ENCODE measurements at regions not wholly inside any gene's neighbourhood (a gene's known extent, or its start where the extent isn't known, plus 50 kb on each side); places are given as distances from the start of the nearest gene placed in this dataset.

DNA sequence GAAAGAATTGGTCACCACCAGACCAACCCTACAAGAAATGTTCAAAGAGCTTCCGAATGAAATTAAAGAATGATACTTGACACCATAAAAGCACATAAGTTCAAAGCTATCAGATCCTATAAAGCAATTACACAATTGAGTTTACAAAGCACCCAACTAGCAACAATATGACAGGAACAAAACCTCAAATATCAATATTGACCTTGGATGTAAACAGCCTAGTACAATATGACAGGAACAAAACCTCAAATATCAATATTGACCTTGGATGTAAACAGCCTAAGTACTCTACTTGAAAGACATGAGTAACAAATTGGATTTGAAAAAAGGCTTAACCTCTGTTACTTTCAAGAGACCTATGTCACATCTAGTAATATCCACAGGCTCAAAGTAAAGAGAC lies 1201.4 kb downstream of the XPNPEP1 start:
- no peak overlapping the region for H3K27ac ChIP-seq (ENCODE audit: low read depth)
- H2AFZ ChIP-seq, result no peak overlapping the region
- Mint-ChIP-seq H3K36me3 (ENCODE audit: low read depth) (peaks cover 4% of the 10 kb centered on the region; the same call in 2 of the 3 replicates), H3K27ac (no peak overlapping the region), H3K9me3 (peaks cover 13% of the 10 kb centered on the region; the same call in 2 of the 3 replicates), H3K4me1 (no peaks in the 10 kb centered on the region), H3K27me3 (ENCODE audit: insufficient read depth, low read depth, poor library complexity) (no peaks in the 10 kb centered on the region), H3K4me3 (no peak overlapping the region)
- H4K20me1 ChIP-seq (replicated peaks; ENCODE audit: insufficient read depth), result no peaks in the 10 kb centered on the region
- TF ChIP-seq NANOG (IDR thresholded peaks at IDR 0.05; ENCODE audit: borderline replicate concordance), result no peak
- no peak for TF ChIP-seq EZH2 (IDR thresholded peaks at IDR 0.05; ENCODE audit: low read depth, unreplicated experiment)
- no peak for TF ChIP-seq EZH2phosphoT487 (IDR thresholded peaks at IDR 0.05; ENCODE audit: unreplicated experiment)
- TF ChIP-seq, protein P1, sequence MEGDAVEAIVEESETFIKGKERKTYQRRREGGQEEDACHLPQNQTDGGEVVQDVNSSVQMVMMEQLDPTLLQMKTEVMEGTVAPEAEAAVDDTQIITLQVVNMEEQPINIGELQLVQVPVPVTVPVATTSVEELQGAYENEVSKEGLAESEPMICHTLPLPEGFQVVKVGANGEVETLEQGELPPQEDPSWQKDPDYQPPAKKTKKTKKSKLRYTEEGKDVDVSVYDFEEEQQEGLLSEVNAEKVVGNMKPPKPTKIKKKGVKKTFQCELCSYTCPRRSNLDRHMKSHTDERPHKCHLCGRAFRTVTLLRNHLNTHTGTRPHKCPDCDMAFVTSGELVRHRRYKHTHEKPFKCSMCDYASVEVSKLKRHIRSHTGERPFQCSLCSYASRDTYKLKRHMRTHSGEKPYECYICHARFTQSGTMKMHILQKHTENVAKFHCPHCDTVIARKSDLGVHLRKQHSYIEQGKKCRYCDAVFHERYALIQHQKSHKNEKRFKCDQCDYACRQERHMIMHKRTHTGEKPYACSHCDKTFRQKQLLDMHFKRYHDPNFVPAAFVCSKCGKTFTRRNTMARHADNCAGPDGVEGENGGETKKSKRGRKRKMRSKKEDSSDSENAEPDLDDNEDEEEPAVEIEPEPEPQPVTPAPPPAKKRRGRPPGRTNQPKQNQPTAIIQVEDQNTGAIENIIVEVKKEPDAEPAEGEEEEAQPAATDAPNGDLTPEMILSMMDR (conservative IDR thresholded peaks at IDR 0.05; ENCODE audit: low read depth in 2 of 2), result no peak
- TF ChIP-seq ZNF331 (CRISPR knock-in tag; IDR thresholded peaks at IDR 0.05; ENCODE audit: low read depth), result no peak
- TF ChIP-seq CREB1 (CRISPR knock-in tag; IDR thresholded peaks at IDR 0.05; ENCODE audit: low read depth), result no peak
- TF ChIP-seq POLR2AphosphoS5 (IDR thresholded peaks at IDR 0.05; ENCODE audit: low read depth), result no peak
- TF ChIP-seq, protein P2, sequence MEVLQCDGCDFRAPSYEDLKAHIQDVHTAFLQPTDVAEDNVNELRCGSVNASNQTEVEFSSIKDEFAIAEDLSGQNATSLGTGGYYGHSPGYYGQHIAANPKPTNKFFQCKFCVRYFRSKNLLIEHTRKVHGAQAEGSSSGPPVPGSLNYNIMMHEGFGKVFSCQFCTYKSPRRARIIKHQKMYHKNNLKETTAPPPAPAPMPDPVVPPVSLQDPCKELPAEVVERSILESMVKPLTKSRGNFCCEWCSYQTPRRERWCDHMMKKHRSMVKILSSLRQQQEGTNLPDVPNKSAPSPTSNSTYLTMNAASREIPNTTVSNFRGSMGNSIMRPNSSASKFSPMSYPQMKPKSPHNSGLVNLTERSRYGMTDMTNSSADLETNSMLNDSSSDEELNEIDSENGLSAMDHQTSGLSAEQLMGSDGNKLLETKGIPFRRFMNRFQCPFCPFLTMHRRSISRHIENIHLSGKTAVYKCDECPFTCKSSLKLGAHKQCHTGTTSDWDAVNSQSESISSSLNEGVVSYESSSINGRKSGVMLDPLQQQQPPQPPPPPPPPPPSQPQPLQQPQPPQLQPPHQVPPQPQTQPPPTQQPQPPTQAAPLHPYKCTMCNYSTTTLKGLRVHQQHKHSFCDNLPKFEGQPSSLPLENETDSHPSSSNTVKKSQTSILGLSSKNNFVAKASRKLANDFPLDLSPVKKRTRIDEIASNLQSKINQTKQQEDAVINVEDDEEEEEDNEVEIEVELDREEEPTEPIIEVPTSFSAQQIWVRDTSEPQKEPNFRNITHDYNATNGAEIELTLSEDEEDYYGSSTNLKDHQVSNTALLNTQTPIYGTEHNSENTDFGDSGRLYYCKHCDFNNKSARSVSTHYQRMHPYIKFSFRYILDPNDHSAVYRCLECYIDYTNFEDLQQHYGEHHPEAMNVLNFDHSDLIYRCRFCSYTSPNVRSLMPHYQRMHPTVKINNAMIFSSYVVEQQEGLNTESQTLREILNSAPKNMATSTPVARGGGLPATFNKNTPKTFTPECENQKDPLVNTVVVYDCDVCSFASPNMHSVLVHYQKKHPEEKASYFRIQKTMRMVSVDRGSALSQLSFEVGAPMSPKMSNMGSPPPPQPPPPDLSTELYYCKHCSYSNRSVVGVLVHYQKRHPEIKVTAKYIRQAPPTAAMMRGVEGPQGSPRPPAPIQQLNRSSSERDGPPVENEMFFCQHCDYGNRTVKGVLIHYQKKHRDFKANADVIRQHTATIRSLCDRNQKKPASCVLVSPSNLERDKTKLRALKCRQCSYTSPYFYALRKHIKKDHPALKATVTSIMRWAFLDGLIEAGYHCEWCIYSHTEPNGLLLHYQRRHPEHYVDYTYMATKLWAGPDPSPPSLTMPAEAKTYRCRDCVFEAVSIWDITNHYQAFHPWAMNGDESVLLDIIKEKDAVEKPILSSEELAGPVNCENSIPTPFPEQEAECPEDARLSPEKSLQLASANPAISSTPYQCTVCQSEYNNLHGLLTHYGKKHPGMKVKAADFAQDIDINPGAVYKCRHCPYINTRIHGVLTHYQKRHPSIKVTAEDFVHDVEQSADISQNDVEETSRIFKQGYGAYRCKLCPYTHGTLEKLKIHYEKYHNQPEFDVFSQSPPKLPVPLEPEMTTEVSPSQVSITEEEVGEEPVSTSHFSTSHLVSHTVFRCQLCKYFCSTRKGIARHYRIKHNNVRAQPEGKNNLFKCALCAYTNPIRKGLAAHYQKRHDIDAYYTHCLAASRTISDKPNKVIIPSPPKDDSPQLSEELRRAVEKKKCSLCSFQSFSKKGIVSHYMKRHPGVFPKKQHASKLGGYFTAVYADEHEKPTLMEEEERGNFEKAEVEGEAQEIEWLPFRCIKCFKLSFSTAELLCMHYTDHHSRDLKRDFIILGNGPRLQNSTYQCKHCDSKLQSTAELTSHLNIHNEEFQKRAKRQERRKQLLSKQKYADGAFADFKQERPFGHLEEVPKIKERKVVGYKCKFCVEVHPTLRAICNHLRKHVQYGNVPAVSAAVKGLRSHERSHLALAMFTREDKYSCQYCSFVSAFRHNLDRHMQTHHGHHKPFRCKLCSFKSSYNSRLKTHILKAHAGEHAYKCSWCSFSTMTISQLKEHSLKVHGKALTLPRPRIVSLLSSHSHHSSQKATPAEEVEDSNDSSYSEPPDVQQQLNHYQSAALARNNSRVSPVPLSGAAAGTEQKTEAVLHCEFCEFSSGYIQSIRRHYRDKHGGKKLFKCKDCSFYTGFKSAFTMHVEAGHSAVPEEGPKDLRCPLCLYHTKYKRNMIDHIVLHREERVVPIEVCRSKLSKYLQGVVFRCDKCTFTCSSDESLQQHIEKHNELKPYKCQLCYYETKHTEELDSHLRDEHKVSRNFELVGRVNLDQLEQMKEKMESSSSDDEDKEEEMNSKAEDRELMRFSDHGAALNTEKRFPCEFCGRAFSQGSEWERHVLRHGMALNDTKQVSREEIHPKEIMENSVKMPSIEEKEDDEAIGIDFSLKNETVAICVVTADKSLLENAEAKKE (CRISPR knock-in tag; IDR thresholded peaks at IDR 0.05), result no peak
- TF ChIP-seq STAT1 (IDR thresholded peaks at IDR 0.05; ENCODE audit: unreplicated experiment), result no peak
- TF ChIP-seq, protein P3, sequence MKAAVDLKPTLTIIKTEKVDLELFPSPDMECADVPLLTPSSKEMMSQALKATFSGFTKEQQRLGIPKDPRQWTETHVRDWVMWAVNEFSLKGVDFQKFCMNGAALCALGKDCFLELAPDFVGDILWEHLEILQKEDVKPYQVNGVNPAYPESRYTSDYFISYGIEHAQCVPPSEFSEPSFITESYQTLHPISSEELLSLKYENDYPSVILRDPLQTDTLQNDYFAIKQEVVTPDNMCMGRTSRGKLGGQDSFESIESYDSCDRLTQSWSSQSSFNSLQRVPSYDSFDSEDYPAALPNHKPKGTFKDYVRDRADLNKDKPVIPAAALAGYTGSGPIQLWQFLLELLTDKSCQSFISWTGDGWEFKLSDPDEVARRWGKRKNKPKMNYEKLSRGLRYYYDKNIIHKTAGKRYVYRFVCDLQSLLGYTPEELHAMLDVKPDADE (IDR thresholded peaks at IDR 0.05), result no peak
- no peak for TF ChIP-seq JUNB (IDR thresholded peaks at IDR 0.05; ENCODE audit: unreplicated experiment)
- TF ChIP-seq, protein P4, sequence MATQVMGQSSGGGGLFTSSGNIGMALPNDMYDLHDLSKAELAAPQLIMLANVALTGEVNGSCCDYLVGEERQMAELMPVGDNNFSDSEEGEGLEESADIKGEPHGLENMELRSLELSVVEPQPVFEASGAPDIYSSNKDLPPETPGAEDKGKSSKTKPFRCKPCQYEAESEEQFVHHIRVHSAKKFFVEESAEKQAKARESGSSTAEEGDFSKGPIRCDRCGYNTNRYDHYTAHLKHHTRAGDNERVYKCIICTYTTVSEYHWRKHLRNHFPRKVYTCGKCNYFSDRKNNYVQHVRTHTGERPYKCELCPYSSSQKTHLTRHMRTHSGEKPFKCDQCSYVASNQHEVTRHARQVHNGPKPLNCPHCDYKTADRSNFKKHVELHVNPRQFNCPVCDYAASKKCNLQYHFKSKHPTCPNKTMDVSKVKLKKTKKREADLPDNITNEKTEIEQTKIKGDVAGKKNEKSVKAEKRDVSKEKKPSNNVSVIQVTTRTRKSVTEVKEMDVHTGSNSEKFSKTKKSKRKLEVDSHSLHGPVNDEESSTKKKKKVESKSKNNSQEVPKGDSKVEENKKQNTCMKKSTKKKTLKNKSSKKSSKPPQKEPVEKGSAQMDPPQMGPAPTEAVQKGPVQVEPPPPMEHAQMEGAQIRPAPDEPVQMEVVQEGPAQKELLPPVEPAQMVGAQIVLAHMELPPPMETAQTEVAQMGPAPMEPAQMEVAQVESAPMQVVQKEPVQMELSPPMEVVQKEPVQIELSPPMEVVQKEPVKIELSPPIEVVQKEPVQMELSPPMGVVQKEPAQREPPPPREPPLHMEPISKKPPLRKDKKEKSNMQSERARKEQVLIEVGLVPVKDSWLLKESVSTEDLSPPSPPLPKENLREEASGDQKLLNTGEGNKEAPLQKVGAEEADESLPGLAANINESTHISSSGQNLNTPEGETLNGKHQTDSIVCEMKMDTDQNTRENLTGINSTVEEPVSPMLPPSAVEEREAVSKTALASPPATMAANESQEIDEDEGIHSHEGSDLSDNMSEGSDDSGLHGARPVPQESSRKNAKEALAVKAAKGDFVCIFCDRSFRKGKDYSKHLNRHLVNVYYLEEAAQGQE (IDR thresholded peaks at IDR 0.05; ENCODE audit: unreplicated experiment), result no peak
- TF ChIP-seq ZNF114 (CRISPR knock-in tag; IDR thresholded peaks at IDR 0.05), result no peak
- no peaks in the 10 kb centered on the region for H3F3A ChIP-seq (replicated peaks; ENCODE audit: low read depth)
- H3K4me2 ChIP-seq, result no peak overlapping the region
- no peaks in the 10 kb centered on the region for H3K79me2 ChIP-seq (replicated peaks; ENCODE audit: insufficient read depth)
- H3K27me3 ChIP-seq (ENCODE audit: insufficient read depth), result no peaks in the 10 kb centered on the region
- no peaks in the 10 kb centered on the region for H3K4me1 ChIP-seq (ENCODE audit: insufficient read depth)
- no peak overlapping the region for H3K4me3 ChIP-seq
- H3K9me2 ChIP-seq (ENCODE audit: insufficient read depth), result no peaks in the 10 kb centered on the region
- H3K36me3 ChIP-seq (ENCODE audit: insufficient read depth), result no peaks in the 10 kb centered on the region
- ATAC-seq, result no peak
- no peak for DNase-seq (ENCODE audit: low spot score)

Data from GM23338 (cell line).